Natural killer cell (primary cell): ENCODE measurements at regions not wholly inside any gene's neighbourhood (a gene's known extent, or its start where the extent isn't known, plus 50 kb on each side); places are given as distances from the start of the nearest gene placed in this dataset.

Source experiments
- ATAC-seq, 3 donors: fragments of 150-1000 bp in 2 of 3; fragments of 200-7000 bp in 1 of 3; cut with Tn5 transposase; 1 replicate in 1 of 3; 2 replicates in 2 of 3; pipeline ENCODE4 v1.10.0; 2021; ENCODE audit warnings: mild to moderate bottlenecking in 2 of 3, moderate library complexity in 2 of 3
- DNase-seq, 2 donors: peaks; one replicate each; pipeline versions ENCODE4 v3.0.0 to v3.0.0-alpha.2; 2013 to 2021; ENCODE audit warnings: mixed read lengths in 1 of 2
- H3K27ac ChIP-seq: one replicate; pipeline ENCODE4 v1.5.1; 2013; ENCODE audit warnings: mild to moderate bottlenecking, low read length
- H3K27me3 ChIP-seq: one replicate; pipeline ENCODE4 v1.6.1; 2013; ENCODE audit warnings: low read length; ENCODE audit not compliant: control insufficient read depth, insufficient read depth
- H3K36me3 ChIP-seq: one replicate; pipeline ENCODE4 v1.6.1; 2013; ENCODE audit warnings: low read length; ENCODE audit not compliant: control insufficient read depth, insufficient read depth
- H3K4me1 ChIP-seq: one replicate; pipeline ENCODE4 v1.6.1; 2013; ENCODE audit warnings: low read length; ENCODE audit not compliant: control insufficient read depth, insufficient read depth
- H3K4me3 ChIP-seq: one replicate; pipeline ENCODE4 v1.5.1; 2013; ENCODE audit warnings: low read length
- H3K9me3 ChIP-seq: one replicate; pipeline ENCODE4 v1.6.1; 2013; ENCODE audit warnings: low read length; ENCODE audit not compliant: control insufficient read depth, insufficient read depth
- H3K27ac Mint-ChIP-seq, 2 donors: one replicate each; pipeline ENCODE4 v1.8.0; 2022; ENCODE audit warnings: mild to moderate bottlenecking in 2 of 2, mixed read lengths in 2 of 2, moderate library complexity in 1 of 2
- H3K27me3 Mint-ChIP-seq, 2 donors: one replicate each; pipeline ENCODE4 v1.8.0; 2022; ENCODE audit warnings: low read depth in 2 of 2, mixed read lengths in 2 of 2
- H3K36me3 Mint-ChIP-seq: one replicate; pipeline ENCODE4 v1.8.0; 2022; ENCODE audit warnings: mixed read lengths
- H3K4me1 Mint-ChIP-seq, 2 donors: one replicate each; pipeline ENCODE4 v1.8.0; 2022; ENCODE audit warnings: mixed read lengths in 2 of 2
- H3K4me3 Mint-ChIP-seq: one replicate; pipeline ENCODE4 v1.8.0; 2022; ENCODE audit warnings: mild to moderate bottlenecking, moderate library complexity, mixed read lengths
- H3K9me3 Mint-ChIP-seq, 2 donors: one replicate each; pipeline ENCODE4 v1.8.0; 2022; ENCODE audit warnings: mixed read lengths in 2 of 2
- WGBS: methylation state at CpG from one replicate; pipeline ENCODE4 v1.1.7; 2013; ENCODE audit warnings: missing lambda C conversion rate; ENCODE audit not compliant: insufficient coverage; 5-methylcytosine and 5-hydroxymethylcytosine counted together
- intact Hi-C: fragments of 100-400 bp; cut with micrococcal nuclease; formaldehyde crosslinking; loops from one replicate; pipeline ENCODE4 v1.14.2; 2022
- TF ChIP-seq, protein P1 (sequence below): fragments of 200-600 bp; IDR thresholded peaks from one replicate; pipeline ENCODE4 v1.8.0; 2022; ENCODE audit warnings: antibody characterized with exemption

DNA sequence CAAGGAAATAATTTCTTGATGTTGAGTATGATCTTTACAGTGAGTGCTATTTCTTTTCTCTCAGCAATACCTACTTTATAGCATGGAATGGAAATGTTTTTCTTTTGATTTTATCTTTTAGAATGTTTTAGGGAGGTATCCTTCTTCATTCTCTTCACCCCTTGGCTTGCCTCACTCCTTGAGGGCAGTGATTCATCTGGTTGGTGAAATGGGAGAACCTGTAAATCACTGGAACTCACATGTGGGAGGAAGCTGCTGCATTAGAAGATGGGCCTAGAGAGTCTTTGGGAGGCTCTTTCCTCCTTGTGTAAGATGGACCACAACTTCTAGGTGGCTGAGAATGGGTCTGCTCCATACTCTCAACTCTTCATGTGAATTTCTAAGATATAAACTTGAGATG lies 244.8 kb upstream of the SYNCRIP start:
- TF ChIP-seq, protein P1, sequence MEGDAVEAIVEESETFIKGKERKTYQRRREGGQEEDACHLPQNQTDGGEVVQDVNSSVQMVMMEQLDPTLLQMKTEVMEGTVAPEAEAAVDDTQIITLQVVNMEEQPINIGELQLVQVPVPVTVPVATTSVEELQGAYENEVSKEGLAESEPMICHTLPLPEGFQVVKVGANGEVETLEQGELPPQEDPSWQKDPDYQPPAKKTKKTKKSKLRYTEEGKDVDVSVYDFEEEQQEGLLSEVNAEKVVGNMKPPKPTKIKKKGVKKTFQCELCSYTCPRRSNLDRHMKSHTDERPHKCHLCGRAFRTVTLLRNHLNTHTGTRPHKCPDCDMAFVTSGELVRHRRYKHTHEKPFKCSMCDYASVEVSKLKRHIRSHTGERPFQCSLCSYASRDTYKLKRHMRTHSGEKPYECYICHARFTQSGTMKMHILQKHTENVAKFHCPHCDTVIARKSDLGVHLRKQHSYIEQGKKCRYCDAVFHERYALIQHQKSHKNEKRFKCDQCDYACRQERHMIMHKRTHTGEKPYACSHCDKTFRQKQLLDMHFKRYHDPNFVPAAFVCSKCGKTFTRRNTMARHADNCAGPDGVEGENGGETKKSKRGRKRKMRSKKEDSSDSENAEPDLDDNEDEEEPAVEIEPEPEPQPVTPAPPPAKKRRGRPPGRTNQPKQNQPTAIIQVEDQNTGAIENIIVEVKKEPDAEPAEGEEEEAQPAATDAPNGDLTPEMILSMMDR, result no peak
- H3K27me3 Mint-ChIP-seq, result no peaks in the 10 kb centered on the region
- Histone ChIP-seq H3K36me3 (no peaks in the 10 kb centered on the region), H3K27me3 (no peaks in the 10 kb centered on the region), H3K9me3 (no peaks in the 10 kb centered on the region), H3K4me1 (no peaks in the 10 kb centered on the region), H3K27ac (no peak overlapping the region), H3K4me3 (no peak overlapping the region)
- ATAC-seq (no peak), DNase-seq (no peak)
- no peak overlapping the region for H3K27ac Mint-ChIP-seq
- H3K36me3 Mint-ChIP-seq, result no peaks in the 10 kb centered on the region
- intact Hi-C loops, result no loop called here
- H3K4me3 Mint-ChIP-seq, result no peak overlapping the region
- H3K9me3 Mint-ChIP-seq, result peaks cover 7 to 8% of the 10 kb centered on the region in 2 donors
- no peaks in the 10 kb centered on the region for H3K4me1 Mint-ChIP-seq

DNA sequence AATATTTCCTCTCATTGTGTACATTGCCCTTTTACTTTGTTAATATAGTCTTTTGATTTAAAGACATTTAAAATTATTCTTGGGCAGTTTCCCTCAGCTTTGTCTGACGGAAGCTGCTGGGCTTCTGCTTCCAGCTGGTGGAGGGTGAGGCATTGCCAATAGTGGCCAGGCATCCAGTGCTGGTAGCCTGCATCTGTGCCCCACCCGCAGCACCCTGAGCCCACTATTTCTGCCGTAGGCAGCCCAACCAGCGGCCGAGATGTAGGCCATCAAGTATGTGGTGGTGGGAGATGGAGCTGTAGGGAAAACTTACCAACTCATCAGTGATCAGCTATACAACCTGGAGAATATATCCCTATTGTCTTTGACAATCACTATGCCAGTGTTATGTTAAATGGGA lies 226.0 kb upstream of the SYNCRIP start:
- Mint-ChIP-seq H3K27me3 (no peaks in the 10 kb centered on the region), H3K36me3 (no peaks in the 10 kb centered on the region), H3K4me3 (no peak overlapping the region), H3K9me3 (peaks cover 0 to 5% of the 10 kb centered on the region in 2 donors), H3K27ac (no peak overlapping the region), H3K4me1 (no peaks in the 10 kb centered on the region)
- Histone ChIP-seq H3K36me3 (no peaks in the 10 kb centered on the region), H3K27me3 (no peaks in the 10 kb centered on the region), H3K27ac (no peak overlapping the region), H3K9me3 (no peaks in the 10 kb centered on the region), H3K4me3 (no peak overlapping the region), H3K4me1 (no peaks in the 10 kb centered on the region)
- no peak for ATAC-seq
- 99% methylated on average over 4 of the region's 5 CpGs for WGBS
- intact Hi-C loops, result no loop called here
- DNase-seq, result no peak
- TF ChIP-seq, protein P1, result no peak

DNA sequence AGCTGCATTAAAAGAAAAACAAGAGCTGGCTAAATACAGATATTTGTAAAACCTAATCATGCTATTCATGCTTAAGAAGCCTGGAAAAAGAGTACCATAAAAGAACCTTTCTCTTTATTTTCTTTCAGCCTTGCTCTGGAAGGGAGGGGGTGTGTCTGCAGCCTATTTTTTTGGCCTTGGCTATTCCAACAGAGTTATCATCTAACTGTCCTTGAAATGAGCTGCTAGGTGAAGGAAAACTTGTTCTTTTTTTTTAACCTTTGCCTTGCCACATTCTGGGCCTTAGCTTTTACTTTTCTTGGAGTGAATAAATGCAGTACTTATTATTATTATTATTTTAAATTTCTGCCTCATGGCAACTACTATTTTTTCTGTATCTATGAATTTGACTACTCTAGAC lies 224.9 kb upstream of the SYNCRIP start:
- H3K4me3 ChIP-seq, result no peak overlapping the region
- H3K4me1 Mint-ChIP-seq, result no peaks in the 10 kb centered on the region
- no peak overlapping the region for H3K27ac Mint-ChIP-seq
- no peaks in the 10 kb centered on the region for H3K4me1 ChIP-seq
- H3K36me3 Mint-ChIP-seq, result no peaks in the 10 kb centered on the region
- H3K4me3 Mint-ChIP-seq, result no peak overlapping the region
- no peak for ATAC-seq
- H3K27ac ChIP-seq, result no peak overlapping the region
- H3K9me3 Mint-ChIP-seq, result peaks cover 0 to 4% of the 10 kb centered on the region in 2 donors
- H3K36me3 ChIP-seq, result no peaks in the 10 kb centered on the region
- no peak for DNase-seq
- no peaks in the 10 kb centered on the region for H3K27me3 Mint-ChIP-seq
- intact Hi-C loops, result no loop called here
- H3K27me3 ChIP-seq, result no peaks in the 10 kb centered on the region
- no peaks in the 10 kb centered on the region for H3K9me3 ChIP-seq
- TF ChIP-seq, protein P1, result no peak

DNA sequence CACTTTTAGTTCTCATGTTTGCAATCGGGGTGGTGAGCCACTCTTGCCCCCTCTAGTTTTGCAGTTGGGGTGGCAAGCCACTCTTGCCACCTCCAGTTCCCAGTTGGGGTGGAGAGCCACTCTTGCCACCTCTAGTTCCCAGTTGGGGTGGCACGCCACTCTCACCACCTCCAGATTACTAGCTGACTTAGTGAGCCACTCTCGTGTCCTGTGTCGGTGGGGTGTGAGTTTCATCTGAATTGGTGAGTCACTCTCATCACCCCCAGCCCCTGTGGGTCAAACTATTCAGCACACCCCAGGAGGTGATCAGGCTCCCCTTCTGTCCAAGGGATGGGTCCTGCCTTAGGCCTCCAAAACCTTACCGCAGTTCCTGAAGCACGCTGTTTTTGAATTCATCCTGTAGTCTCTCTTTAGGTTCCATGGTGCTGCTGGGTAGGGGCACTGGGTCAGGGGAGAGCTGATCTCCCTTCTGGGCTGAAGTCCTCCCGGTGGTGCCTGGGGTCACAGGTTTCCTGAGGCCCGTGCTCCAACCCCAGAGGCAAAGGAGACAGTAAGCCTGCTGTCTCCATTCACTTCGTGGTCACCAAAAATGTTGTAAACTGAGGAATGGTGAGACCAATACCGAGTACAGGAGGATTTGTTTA lies 224.2 kb upstream of the SYNCRIP start:
- H3K27me3 ChIP-seq, result no peaks in the 10 kb centered on the region
- no peaks in the 10 kb centered on the region for H3K9me3 ChIP-seq
- intact Hi-C loops, result no loop called here
- Mint-ChIP-seq H3K27me3 (no peaks in the 10 kb centered on the region), H3K36me3 (no peaks in the 10 kb centered on the region), H3K27ac (no peak overlapping the region), H3K4me3 (no peak overlapping the region), H3K4me1 (no peaks in the 10 kb centered on the region), H3K9me3 (peaks cover 0 to 3% of the 10 kb centered on the region in 2 donors)
- no peak for DNase-seq
- no peak for ATAC-seq
- TF ChIP-seq, protein P1, result no peak
- H3K4me3 ChIP-seq, result no peak overlapping the region
- no peak overlapping the region for H3K27ac ChIP-seq
- H3K36me3 ChIP-seq, result no peaks in the 10 kb centered on the region
- no peaks in the 10 kb centered on the region for H3K4me1 ChIP-seq
- WGBS, result 89% methylated on average over 9 of the region's 10 CpGs
